GM06990 (cell line): ENCODE measurements at regions not wholly inside any gene's neighbourhood (a gene's known extent, or its start where the extent isn't known, plus 50 kb on each side); places are given as distances from the start of the nearest gene placed in this dataset.

Experiments used
- DNase-seq: peaks from one replicate; pipeline ENCODE4 v3.0.0-alpha.2; 2011; ENCODE audit not compliant: insufficient read length; ENCODE audit errors: extremely low read depth
- H3K27me3 ChIP-seq: replicated peaks from 2 replicates; pipeline ENCODE4 v1.6.0; 2011; ENCODE audit warnings: low read length; ENCODE audit not compliant: control insufficient read depth, insufficient read depth
- H3K36me3 ChIP-seq: 2 replicates; pipeline ENCODE4 v1.5.1; 2011; ENCODE audit warnings: low read length; ENCODE audit not compliant: control insufficient read depth, insufficient read depth
- H3K4me3 ChIP-seq: replicated peaks from 2 replicates; pipeline ENCODE4 v1.5.1; 2011; ENCODE audit warnings: low read depth, mild to moderate bottlenecking, control low read depth, low read length
- TF ChIP-seq, protein P1 (sequence below): IDR thresholded peaks from 2 replicates; pipeline ENCODE4 v1.5.1; 2011; ENCODE audit warnings: low read length, control low read depth, mild to moderate bottlenecking, inconsistent platforms; ENCODE audit not compliant: insufficient read depth, poor library complexity, severe bottlenecking

DNA sequence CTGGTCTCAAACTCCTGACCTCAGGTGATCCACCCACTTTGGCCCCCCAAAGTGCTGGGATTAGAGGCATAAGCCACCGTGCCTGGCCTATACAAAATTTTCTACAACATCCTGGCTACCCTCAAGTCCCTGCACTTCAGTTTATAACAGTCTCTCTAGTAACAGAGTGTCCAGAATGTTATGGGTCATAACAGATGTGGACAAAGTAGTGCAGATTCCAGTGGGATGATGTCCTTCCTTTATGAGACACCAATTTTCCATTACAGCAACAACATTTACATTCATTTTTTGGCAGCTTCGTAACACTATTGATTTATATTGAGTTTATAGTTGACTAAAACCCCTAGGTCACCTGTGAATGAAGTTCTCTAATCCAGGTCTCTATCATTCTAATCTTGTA is 429.4 kb upstream of the PTBP2 start:
- Histone ChIP-seq H3K27me3 (no peaks in the 10 kb centered on the region), H3K36me3 (no peaks in the 10 kb centered on the region), H3K4me3 (no peak overlapping the region)
- no peak for DNase-seq
- TF ChIP-seq, protein P1, sequence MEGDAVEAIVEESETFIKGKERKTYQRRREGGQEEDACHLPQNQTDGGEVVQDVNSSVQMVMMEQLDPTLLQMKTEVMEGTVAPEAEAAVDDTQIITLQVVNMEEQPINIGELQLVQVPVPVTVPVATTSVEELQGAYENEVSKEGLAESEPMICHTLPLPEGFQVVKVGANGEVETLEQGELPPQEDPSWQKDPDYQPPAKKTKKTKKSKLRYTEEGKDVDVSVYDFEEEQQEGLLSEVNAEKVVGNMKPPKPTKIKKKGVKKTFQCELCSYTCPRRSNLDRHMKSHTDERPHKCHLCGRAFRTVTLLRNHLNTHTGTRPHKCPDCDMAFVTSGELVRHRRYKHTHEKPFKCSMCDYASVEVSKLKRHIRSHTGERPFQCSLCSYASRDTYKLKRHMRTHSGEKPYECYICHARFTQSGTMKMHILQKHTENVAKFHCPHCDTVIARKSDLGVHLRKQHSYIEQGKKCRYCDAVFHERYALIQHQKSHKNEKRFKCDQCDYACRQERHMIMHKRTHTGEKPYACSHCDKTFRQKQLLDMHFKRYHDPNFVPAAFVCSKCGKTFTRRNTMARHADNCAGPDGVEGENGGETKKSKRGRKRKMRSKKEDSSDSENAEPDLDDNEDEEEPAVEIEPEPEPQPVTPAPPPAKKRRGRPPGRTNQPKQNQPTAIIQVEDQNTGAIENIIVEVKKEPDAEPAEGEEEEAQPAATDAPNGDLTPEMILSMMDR: no peak

DNA sequence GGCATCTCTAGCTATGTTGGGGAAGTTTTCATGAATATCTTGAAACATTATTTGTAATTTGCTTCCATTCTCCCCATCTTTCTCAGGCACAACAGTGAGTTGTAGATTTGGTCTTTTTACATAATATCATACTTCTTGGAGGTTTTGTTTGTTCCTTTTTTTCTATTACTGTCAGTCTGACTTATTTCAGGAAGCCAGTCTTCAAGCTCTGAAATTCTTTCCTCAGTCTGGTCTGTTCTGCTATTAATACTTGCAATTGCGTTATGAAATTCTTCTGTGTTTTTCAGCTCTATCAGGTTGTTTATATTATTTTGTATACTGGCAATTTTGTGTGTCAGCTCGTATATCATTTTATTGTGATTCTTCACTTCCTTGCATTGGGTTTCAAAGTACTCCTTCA is 424.6 kb upstream of the PTBP2 start:
- Histone ChIP-seq H3K36me3 (no peaks in the 10 kb centered on the region), H3K4me3 (no peak overlapping the region), H3K27me3 (no peaks in the 10 kb centered on the region)
- TF ChIP-seq, protein P1: no peak
- no peak for DNase-seq

GRCh38 chr1:96306809-96307560 is 414.6 kb upstream of the PTBP2 start:
- Histone ChIP-seq H3K27me3 (no peaks in the 10 kb centered on the region), H3K4me3 (no peak overlapping the region), H3K36me3 (no peaks in the 10 kb centered on the region)
- TF ChIP-seq, protein P1: no peak
- DNase-seq: no peak

GRCh38 chr1:96308314-96308713 is 413.3 kb upstream of the PTBP2 start:
- Histone ChIP-seq H3K4me3 (no peak overlapping the region), H3K27me3 (no peaks in the 10 kb centered on the region), H3K36me3 (no peaks in the 10 kb centered on the region)
- TF ChIP-seq, protein P1: no peak
- no peak for DNase-seq

GRCh38 chr1:96309783-96310182 is 411.8 kb upstream of the PTBP2 start:
- no peak for DNase-seq
- no peaks in the 10 kb centered on the region for H3K36me3 ChIP-seq
- H3K27me3 ChIP-seq: no peaks in the 10 kb centered on the region
- no peak overlapping the region for H3K4me3 ChIP-seq
- TF ChIP-seq, protein P1: no peak

GRCh38 chr1:96313216-96313615 is 408.4 kb upstream of the PTBP2 start:
- H3K4me3 ChIP-seq: no peak overlapping the region
- TF ChIP-seq, protein P1: no peak
- H3K27me3 ChIP-seq: no peaks in the 10 kb centered on the region
- H3K36me3 ChIP-seq: no peaks in the 10 kb centered on the region
- no peak for DNase-seq
